Astrocyte of the cerebellum (primary cell): ENCODE measurements at regions not wholly inside any gene's neighbourhood (a gene's known extent, or its start where the extent isn't known, plus 50 kb on each side); places are given as distances from the start of the nearest gene placed in this dataset.

Experiments used
- DNase-seq: peaks from one replicate; pipeline ENCODE4 v3.0.0-alpha.2; 2011; ENCODE audit warnings: low read depth
- H3K4me3 ChIP-seq: 2 replicates; pipeline ENCODE4 v1.5.1; 2011; ENCODE audit warnings: mild to moderate bottlenecking, low read depth, low read length, moderate library complexity
- in situ Hi-C: cut with HindIII; loops from 2 replicates; pipeline ENCODE4 v1.10.0; 2017; ENCODE audit warnings: low sequenced_read_pairs
- TF ChIP-seq, protein P1 (sequence below): IDR thresholded peaks from 2 replicates; pipeline ENCODE4 v1.5.1; 2012; ENCODE audit warnings: low read length, low read depth, moderate library complexity, mild to moderate bottlenecking; ENCODE audit errors: missing control alignments

DNA sequence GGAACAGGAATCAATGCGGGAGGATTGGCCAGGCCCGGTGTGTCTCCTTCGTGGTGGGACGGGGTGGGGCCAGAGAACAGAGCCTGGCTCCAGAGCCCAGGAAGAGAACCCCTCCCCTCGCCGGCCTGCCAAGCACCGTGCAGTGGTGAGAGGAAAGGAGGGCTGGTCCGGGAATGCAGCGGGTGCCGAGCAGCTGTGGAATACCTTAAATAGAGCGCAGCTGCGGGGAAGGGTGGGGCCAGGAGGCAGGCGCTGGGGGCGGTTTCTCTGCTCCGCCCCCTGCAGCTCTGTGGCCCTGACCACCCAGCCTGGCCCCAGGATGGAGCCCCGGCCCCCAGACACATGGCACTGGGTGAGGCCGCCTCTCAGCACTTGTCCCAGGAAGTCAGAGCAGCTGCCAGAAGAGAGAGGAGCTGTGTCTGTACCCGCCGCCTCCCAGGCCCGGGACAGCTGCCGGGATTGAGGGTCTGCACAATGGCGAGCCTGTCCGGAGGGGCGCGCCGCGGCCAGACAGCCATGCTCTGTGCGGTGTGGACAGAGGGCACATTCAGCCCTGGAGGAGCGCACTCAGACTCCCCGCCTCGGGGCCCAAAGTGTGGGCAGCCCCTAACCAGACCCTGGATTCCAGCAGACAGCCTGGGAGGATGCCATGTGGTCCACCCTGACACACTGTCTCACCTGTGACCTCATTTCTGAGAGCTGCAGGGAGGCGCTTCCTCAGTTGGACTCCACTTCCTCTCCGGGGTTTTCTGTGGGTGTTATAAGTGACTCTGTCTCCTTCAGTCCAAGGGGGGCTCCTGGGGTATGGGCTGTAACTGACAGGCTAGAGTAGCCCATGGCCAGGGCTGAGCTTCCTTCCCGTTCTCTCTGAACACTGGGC lies 268.8 kb downstream of the SEC14L1 start:
- no peak for DNase-seq
- TF ChIP-seq, protein P1, sequence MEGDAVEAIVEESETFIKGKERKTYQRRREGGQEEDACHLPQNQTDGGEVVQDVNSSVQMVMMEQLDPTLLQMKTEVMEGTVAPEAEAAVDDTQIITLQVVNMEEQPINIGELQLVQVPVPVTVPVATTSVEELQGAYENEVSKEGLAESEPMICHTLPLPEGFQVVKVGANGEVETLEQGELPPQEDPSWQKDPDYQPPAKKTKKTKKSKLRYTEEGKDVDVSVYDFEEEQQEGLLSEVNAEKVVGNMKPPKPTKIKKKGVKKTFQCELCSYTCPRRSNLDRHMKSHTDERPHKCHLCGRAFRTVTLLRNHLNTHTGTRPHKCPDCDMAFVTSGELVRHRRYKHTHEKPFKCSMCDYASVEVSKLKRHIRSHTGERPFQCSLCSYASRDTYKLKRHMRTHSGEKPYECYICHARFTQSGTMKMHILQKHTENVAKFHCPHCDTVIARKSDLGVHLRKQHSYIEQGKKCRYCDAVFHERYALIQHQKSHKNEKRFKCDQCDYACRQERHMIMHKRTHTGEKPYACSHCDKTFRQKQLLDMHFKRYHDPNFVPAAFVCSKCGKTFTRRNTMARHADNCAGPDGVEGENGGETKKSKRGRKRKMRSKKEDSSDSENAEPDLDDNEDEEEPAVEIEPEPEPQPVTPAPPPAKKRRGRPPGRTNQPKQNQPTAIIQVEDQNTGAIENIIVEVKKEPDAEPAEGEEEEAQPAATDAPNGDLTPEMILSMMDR, result no peak
- no peak overlapping the region for H3K4me3 ChIP-seq
- in situ Hi-C loops, result no loop called here

DNA sequence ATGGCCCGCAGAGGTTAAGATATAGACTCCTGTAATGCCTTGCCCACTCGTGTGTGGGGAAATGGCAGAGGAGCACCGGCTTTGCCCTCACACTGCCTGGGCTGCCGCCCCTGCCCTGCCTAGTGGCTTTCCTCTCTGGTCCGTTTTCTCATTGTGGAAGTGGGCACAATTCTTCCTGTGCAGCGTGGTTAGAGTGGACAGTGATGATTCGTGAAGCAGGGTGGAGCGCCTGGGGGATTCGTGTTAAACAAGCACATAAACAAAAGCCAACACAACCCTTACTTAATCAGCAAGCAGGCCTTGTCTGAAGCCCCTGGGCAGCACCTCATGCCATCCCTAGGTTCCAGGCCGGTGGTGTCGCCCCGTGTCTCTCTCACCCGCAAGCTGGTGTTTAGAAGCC lies 269.7 kb downstream of the SEC14L1 start:
- in situ Hi-C loops, result no loop called here

DNA sequence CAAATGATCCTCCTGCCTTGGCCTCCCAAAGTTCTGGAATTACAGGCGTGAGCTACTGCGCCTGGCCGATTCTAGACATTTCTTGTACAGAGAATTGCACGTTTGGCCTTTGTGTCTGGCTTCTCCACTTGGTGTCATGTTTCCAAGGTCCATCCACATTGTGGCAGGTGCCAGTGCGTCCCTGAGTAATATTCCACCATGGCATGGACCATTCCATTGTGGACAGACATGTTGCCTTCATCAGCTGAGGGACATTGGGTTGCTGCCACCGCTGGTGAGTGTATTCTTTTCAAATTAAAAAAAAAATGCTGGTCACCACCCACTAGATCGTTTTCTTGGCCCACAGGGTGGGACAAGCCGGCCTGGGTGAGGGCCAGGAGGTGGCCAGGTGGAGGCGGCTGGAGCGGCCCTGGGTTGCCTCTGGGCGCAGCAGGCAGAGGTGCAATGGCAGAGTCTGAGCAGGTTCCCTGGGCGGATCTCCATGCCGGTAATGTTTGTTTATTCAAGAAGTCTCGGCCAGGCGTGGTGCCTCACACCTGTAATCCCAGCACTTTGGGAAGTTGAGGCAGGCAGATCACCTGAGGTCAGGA lies 274.1 kb downstream of the SEC14L1 start:
- no peak overlapping the region for H3K4me3 ChIP-seq
- TF ChIP-seq, protein P1, result no peak
- no peak for DNase-seq
- in situ Hi-C loops, result no loop called here

More for the DNA sequence above, 269.7 kb downstream of the SEC14L1 start:
- TF ChIP-seq, protein P1, result no peak
- no peak for DNase-seq
- no peak overlapping the region for H3K4me3 ChIP-seq

DNA sequence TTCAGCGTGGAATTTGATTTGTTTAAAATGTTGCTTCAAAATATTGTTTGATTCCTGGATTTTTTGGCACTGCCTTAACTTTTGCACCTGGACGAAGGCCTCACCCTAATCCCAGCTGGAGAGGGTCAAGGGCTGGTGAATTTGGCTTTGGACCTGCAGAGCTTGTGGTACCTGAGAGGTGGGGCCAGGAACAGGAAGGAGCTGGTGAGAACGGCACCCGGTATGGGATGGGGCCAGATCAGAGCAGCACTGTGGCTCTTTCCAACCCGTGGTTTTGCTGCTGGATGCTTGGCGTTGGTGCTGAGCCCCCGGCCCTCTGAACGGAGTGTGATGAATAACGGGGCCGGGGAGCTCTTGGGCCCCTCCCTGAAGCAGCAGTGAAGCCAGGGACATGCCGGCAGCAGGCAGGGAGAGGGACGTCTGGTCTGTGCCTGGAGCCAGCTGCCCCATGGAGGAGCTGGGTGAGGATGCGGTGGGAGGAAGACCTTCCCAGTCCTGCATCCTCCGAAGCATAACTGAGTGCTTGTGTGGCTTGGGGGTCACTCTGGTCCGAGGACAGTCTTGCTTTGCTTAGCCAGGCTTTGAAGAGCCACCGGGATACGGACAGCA lies 275.4 kb downstream of the SEC14L1 start:
- TF ChIP-seq, protein P1, result no peak
- H3K4me3 ChIP-seq, result no peak overlapping the region
- DNase-seq, result no peak
- in situ Hi-C loops, result no loop called here

DNA sequence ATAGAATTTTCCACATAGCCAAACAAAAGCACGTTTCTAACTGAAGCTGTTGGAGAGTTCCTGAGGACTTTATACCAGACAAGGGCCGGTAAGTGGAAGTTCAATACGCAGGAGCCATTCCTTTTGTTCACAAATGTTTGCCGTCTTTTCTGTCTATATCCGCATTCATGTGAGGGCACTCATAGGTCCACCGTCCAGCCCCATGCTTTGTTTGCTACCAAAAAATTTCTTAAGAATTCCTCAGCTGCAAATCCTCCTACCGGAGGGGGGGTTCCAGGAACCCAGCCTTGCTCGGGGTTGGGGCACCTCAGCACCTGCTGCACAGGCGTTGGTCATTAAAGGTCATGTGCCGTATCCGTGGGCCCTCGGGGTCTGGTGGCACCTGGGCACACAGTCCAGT lies 276.8 kb downstream of the SEC14L1 start:
- no peak overlapping the region for H3K4me3 ChIP-seq
- TF ChIP-seq, protein P1, result no peak
- in situ Hi-C loops, result no loop called here
- no peak for DNase-seq

DNA sequence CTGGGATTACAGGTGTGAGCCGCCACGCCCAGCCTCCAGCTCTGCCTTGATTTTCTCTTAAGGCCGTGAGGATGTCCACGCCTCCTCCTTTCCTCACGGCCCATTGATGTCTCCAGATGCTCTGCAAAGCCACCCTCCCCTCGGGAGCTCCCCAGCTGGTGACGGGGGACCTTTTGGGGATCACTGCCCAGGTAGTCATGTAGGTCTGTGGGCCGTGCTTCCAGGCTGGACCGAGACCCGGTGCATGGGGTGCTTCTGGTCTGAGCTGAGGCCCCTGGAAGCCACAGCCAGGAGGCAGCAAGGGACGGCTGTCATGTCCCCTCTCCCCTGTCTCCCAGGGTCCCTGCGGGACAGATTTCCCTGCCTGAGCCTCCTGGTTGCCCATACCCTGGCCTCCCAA lies 277.8 kb downstream of the SEC14L1 start:
- DNase-seq, result no peak

More for the DNA sequence above, 277.8 kb downstream of the SEC14L1 start:
- H3K4me3 ChIP-seq, result no peak overlapping the region
- TF ChIP-seq, protein P1, result no peak
- in situ Hi-C loops, result no loop called here
